A673 (cell line): ENCODE measurements at regions not wholly inside any gene's neighbourhood (a gene's known extent, or its start where the extent isn't known, plus 50 kb on each side); places are given as distances from the start of the nearest gene placed in this dataset.

Source experiments
- BruUV-seq: library from RNA; stranded (reverse); fragments of 400-500 nt; replicated peaks from 2 replicates; lab custom pipeline; 2021; lab: Mats Ljungman, UMichigan
- CTCF ChIA-PET: fragments of 300-600 bp; sonication (Branson Sonifier 250); formaldehyde crosslinking; loops from one replicate; lab custom pipeline; 2022; ENCODE audit warnings: antibody characterized with exemption; lab: Charles Lee
- POLR2A ChIA-PET: fragments of 300-600 bp; sonication (Branson Sonifier 250); formaldehyde crosslinking; loops from one replicate; lab custom pipeline; 2022; ENCODE audit warnings: antibody characterized with exemption; ENCODE audit not compliant: low non-redundant PET; lab: Charles Lee
- DNase-seq: peaks from one replicate; pipeline ENCODE4 v3.0.0-alpha.2; 2015; ENCODE audit warnings: low spot score
- H3K27ac ChIP-seq: fragments of 200-600 bp; sonication (generic); 2 replicates; pipeline ENCODE4 v1.5.1; 2016; ENCODE audit warnings: mixed run types, low read depth, mild to moderate bottlenecking, mixed read lengths, antibody characterized with exemption, low read length; ENCODE audit not compliant: poor library complexity, severe bottlenecking
- H3K27me3 ChIP-seq: fragments of 200-600 bp; sonication (generic); replicated peaks from 2 replicates; pipeline ENCODE4 v1.6.1; 2017; ENCODE audit warnings: mixed run types, low read depth, mild to moderate bottlenecking, mixed read lengths, antibody characterized with exemption, low read length; ENCODE audit not compliant: insufficient read depth, poor library complexity
- H3K36me3 ChIP-seq: fragments of 200-600 bp; sonication (generic); 2 replicates; pipeline ENCODE4 v1.6.1; 2016; ENCODE audit warnings: mixed run types, mild to moderate bottlenecking, mixed read lengths, antibody characterized with exemption, low read length; ENCODE audit not compliant: insufficient read depth, poor library complexity, severe bottlenecking
- H3K4me1 ChIP-seq: fragments of 200-600 bp; sonication (generic); 2 replicates; pipeline ENCODE4 v1.6.1; 2017; ENCODE audit warnings: mixed run types, mild to moderate bottlenecking, mixed read lengths, antibody characterized with exemption, low read length; ENCODE audit not compliant: insufficient read depth, poor library complexity, severe bottlenecking
- H3K4me3 ChIP-seq: fragments of 200-600 bp; sonication (generic); 2 replicates; pipeline ENCODE4 v1.5.1; 2016; ENCODE audit warnings: low read depth, mixed run types, mild to moderate bottlenecking, mixed read lengths, low read length; ENCODE audit not compliant: poor library complexity, severe bottlenecking
- H3K9me3 ChIP-seq: fragments of 200-600 bp; sonication (generic); 2 replicates; pipeline ENCODE4 v1.6.1; 2016; ENCODE audit warnings: mixed run types, low read depth, mild to moderate bottlenecking, mixed read lengths, antibody characterized with exemption, low read length; ENCODE audit not compliant: poor library complexity, severe bottlenecking
- EZH2 ChIP-seq: fragments of 200-600 bp; sonication (generic); IDR thresholded peaks from 2 replicates; pipeline ENCODE4 v1.6.1; 2017; ENCODE audit warnings: borderline replicate concordance, low read depth, mild to moderate bottlenecking, mixed read lengths, antibody characterized with exemption, low read length; ENCODE audit not compliant: poor library complexity, severe bottlenecking
- intact Hi-C: fragments of 100-400 bp; cut with micrococcal nuclease; formaldehyde crosslinking; loops from one replicate; pipeline ENCODE4 v1.10.0; 2022; ENCODE audit not compliant: unreplicated experiment
- TF ChIP-seq, protein P1 (sequence below): fragments of 300-800, 200-600 bp; sonication (generic); conservative IDR thresholded peaks from 2 replicates; pipeline ENCODE4 v1.5.1; 2017; ENCODE audit warnings: low read depth, mild to moderate bottlenecking, antibody characterized with exemption, low read length, moderate library complexity, mixed read lengths

DNA sequence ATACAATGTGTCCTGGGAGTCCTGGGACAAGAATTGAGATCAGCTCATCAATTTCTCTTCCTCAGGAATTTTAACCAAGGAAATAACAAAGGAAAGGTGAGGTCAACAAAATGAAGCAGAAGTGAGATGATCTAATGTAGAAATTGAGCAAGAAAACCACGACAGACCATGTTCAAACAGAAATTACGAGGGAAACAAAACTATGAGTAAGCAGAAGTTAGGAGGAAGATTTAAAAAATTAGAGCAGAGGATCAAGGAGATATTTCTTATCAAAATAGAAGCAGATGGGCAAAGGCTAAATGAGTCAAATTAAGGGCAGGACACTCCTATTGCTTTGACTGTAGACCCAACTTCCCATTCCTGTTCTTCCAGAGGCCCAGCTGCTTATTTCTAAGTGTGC, 97.4 kb downstream of the HINT1 start:
- CTCF ChIA-PET, result no interaction called here
- BruUV-seq, result no TSS peak

DNA sequence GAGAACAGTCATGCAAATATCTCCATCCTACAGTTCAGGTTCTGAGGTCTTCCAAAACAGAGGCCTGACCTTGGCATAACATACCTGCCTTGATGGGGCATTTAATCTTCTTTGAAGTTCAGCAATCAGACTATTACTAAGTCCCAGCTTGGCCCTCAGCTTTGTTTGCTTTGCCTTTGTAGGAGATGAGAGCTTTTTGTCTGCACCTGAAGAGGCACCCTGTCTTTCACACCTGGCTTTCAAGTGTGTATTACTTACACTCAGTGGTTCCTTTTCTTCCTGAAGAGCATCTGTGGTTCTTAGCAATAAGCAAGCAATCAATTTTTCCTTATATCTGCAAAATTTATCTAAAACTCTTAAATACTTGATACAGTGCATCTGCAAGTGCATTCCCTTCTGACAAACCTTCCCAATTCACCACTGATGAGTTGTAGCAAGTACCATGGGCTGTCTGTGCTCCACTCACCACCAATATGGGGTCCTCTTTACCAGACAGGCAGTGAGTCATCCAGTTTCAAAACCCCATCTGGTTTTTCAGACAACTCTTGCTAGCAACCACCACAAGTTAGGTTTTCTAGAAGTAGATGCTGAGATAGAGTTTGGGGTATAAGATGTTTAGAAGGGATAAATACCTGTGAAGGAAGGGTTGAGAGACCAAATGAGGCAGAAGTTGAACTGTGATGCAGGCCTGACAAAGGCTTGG, 100.2 kb downstream of the HINT1 start:
- no peak for DNase-seq
- H3K27me3 ChIP-seq, result no peaks in the 10 kb centered on the region
- BruUV-seq, result no TSS peak
- intact Hi-C loops, result no loop called here
- no peaks in the 10 kb centered on the region for H3K9me3 ChIP-seq
- H3K4me3 ChIP-seq, result no peak overlapping the region
- POLR2A ChIA-PET, result no interaction called here
- no peak for TF ChIP-seq EZH2
- TF ChIP-seq, protein P1, sequence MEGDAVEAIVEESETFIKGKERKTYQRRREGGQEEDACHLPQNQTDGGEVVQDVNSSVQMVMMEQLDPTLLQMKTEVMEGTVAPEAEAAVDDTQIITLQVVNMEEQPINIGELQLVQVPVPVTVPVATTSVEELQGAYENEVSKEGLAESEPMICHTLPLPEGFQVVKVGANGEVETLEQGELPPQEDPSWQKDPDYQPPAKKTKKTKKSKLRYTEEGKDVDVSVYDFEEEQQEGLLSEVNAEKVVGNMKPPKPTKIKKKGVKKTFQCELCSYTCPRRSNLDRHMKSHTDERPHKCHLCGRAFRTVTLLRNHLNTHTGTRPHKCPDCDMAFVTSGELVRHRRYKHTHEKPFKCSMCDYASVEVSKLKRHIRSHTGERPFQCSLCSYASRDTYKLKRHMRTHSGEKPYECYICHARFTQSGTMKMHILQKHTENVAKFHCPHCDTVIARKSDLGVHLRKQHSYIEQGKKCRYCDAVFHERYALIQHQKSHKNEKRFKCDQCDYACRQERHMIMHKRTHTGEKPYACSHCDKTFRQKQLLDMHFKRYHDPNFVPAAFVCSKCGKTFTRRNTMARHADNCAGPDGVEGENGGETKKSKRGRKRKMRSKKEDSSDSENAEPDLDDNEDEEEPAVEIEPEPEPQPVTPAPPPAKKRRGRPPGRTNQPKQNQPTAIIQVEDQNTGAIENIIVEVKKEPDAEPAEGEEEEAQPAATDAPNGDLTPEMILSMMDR, result no peak
- H3K36me3 ChIP-seq, result no peaks in the 10 kb centered on the region
- H3K27ac ChIP-seq, result no peak overlapping the region
- CTCF ChIA-PET, result no interaction called here
- H3K4me1 ChIP-seq, result no peaks in the 10 kb centered on the region

More for the DNA sequence above, 97.4 kb downstream of the HINT1 start:
- intact Hi-C loops, result no loop called here
- Histone ChIP-seq H3K27ac (no peak overlapping the region), H3K4me3 (no peak overlapping the region), H3K4me1 (no peaks in the 10 kb centered on the region), H3K9me3 (no peaks in the 10 kb centered on the region), H3K36me3 (no peaks in the 10 kb centered on the region), H3K27me3 (no peaks in the 10 kb centered on the region)
- no peak for TF ChIP-seq EZH2
- POLR2A ChIA-PET, result no interaction called here
- DNase-seq, result no peak

DNA sequence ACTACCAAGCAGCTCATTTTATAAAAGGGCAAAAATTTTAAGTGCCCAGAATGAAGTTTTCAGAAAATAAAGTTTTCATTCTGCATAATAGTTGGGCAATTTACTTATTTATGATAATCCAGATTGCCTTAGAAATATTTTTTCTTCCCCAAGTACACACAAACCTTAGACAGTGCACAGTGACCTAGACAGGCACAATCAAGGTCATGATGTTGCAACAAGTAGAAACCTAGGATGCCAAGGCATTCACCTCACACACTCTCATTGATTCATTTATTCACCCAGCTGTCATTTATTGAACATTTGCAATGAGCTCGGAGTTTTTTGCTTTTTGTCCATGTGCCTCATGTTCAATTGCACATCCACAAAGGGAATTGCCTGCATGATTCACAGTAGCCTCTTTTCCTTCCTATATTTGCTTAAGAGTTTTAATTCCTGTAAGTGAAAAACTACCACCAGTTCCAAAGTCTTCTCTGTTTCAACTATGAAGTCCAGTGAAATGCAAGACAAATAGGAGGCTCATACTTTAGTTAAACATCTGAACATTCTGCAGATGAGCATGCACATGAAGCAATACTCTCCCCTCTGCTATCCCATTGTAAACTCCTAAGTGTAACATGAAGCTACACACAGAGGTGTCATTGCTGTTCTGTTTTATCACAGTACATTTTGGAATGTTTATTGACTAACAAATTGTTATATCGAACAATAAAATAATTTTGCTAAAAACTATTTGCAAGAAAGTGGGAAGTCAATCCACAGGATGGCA, 122.9 kb downstream of the HINT1 start:
- CTCF ChIA-PET, result no interaction called here
- Histone ChIP-seq H3K27me3 (peaks cover 4% of the 10 kb centered on the region), H3K27ac (no peak overlapping the region), H3K36me3 (no peaks in the 10 kb centered on the region), H3K4me3 (no peak overlapping the region), H3K4me1 (no peaks in the 10 kb centered on the region), H3K9me3 (no peaks in the 10 kb centered on the region)
- BruUV-seq, result no TSS peak
- POLR2A ChIA-PET, result no interaction called here
- no peak for DNase-seq
- TF ChIP-seq, protein P1, result no peak
- TF ChIP-seq EZH2, result no peak
- intact Hi-C loops, result no loop called here
